ENCODE measurements at regions not wholly inside any gene's neighbourhood (a gene's known extent, or its start where the extent isn't known, plus 50 kb on each side); places are given as distances from the start of the nearest gene placed in this dataset.

DNA sequence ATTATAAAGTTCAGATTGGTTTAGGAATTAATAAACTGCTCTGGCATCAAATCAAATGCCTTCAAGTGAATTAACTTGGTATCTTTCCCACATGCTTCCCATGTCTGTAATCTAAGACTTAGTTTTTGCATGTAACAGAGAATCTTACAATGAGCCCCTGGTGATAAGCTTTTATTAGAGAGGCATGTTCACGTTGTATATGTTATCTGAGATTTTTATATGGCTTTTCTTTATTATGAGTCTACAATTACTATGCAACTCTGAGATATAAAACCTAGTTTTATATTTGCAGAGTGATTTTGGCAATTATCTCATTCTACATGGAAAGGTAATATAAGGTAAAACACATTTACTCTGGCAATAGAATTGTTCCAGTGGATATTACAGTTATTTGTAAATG, 1578.4 kb upstream of the IGFBP7 start:
- TF ChIP-seq, protein P1, sequence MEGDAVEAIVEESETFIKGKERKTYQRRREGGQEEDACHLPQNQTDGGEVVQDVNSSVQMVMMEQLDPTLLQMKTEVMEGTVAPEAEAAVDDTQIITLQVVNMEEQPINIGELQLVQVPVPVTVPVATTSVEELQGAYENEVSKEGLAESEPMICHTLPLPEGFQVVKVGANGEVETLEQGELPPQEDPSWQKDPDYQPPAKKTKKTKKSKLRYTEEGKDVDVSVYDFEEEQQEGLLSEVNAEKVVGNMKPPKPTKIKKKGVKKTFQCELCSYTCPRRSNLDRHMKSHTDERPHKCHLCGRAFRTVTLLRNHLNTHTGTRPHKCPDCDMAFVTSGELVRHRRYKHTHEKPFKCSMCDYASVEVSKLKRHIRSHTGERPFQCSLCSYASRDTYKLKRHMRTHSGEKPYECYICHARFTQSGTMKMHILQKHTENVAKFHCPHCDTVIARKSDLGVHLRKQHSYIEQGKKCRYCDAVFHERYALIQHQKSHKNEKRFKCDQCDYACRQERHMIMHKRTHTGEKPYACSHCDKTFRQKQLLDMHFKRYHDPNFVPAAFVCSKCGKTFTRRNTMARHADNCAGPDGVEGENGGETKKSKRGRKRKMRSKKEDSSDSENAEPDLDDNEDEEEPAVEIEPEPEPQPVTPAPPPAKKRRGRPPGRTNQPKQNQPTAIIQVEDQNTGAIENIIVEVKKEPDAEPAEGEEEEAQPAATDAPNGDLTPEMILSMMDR (IDR thresholded peaks at IDR 0.05; ENCODE audit: low read length) = no peak
- no peak for TF ChIP-seq EZH2 (IDR thresholded peaks at IDR 0.05; ENCODE audit: borderline replicate concordance, low read length)

Measured in OCI-LY1 (cell line).